ENCODE measurements at regions not wholly inside any gene's neighbourhood (a gene's known extent, or its start where the extent isn't known, plus 50 kb on each side); places are given as distances from the start of the nearest gene placed in this dataset.
"Not testable (repeated sequence)": the region's sequence is repeated elsewhere in the genome, so short reads cannot be mapped to it uniquely, and the experiment has no call there.

GRCh38 chr10:120051671-120052070 lies 159.1 kb downstream of the SEC23IP start:
- no peak overlapping the region for H3K9ac ChIP-seq (ENCODE audit: low read length)
- H3K27ac ChIP-seq (ENCODE audit: low read length): no peak overlapping the region
- no peaks in the 10 kb centered on the region for H3K9me2 ChIP-seq (replicated peaks; ENCODE audit: insufficient read depth, low read length)
- no peaks in the 10 kb centered on the region for H3F3A ChIP-seq (ENCODE audit: insufficient read depth, low read length)
- no peak overlapping the region for H3K4me2 ChIP-seq (ENCODE audit: low read depth, low read length)
- no peak for TF ChIP-seq EZH2 (optimal IDR thresholded peaks at IDR 0.05; ENCODE audit: low read depth, low read length)
- TF ChIP-seq CTCF (IDR thresholded peaks at IDR 0.05; ENCODE audit: low read length): no peak
- TF ChIP-seq EZH2phosphoT487 (IDR thresholded peaks at IDR 0.05; ENCODE audit: low read length): no peak
- H3K27me3 ChIP-seq (replicated peaks; ENCODE audit: insufficient read depth, low read length): no peaks in the 10 kb centered on the region
- H3K4me1 ChIP-seq (ENCODE audit: low read length): no peaks in the 10 kb centered on the region
- no peaks in the 10 kb centered on the region for H3K79me2 ChIP-seq (ENCODE audit: low read length)
- no peaks in the 10 kb centered on the region for H3K36me3 ChIP-seq (replicated peaks; ENCODE audit: insufficient read depth, low read length)
- no peaks in the 10 kb centered on the region for H4K20me1 ChIP-seq (ENCODE audit: insufficient read depth, low read length)
- H2AFZ ChIP-seq (ENCODE audit: low read length): no peak overlapping the region
- no peak for DNase-seq
- no peak overlapping the region for H3K4me3 ChIP-seq (ENCODE audit: low read length)
- no peaks in the 10 kb centered on the region for H3K9me3 ChIP-seq (replicated peaks; ENCODE audit: insufficient read depth, low read length)

GRCh38 chr10:120052964-120053702 lies 160.6 kb downstream of the SEC23IP start:
- no peaks in the 10 kb centered on the region for H3F3A ChIP-seq (ENCODE audit: insufficient read depth, low read length)
- TF ChIP-seq CTCF (IDR thresholded peaks at IDR 0.05; ENCODE audit: low read length) (no peak), EZH2phosphoT487 (IDR thresholded peaks at IDR 0.05; ENCODE audit: low read length) (no peak), EZH2 (optimal IDR thresholded peaks at IDR 0.05; ENCODE audit: low read depth, low read length) (no peak)
- H3K4me1 ChIP-seq (ENCODE audit: low read length): no peaks in the 10 kb centered on the region
- no peak overlapping the region for H3K4me3 ChIP-seq (ENCODE audit: low read length)
- no peak overlapping the region for H3K4me2 ChIP-seq (ENCODE audit: low read depth, low read length)
- DNase-seq: no peak
- no peaks in the 10 kb centered on the region for H3K9me2 ChIP-seq (replicated peaks; ENCODE audit: insufficient read depth, low read length)
- no peaks in the 10 kb centered on the region for H3K27me3 ChIP-seq (replicated peaks; ENCODE audit: insufficient read depth, low read length)
- no peaks in the 10 kb centered on the region for H3K79me2 ChIP-seq (ENCODE audit: low read length)
- no peak overlapping the region for H3K9ac ChIP-seq (ENCODE audit: low read length)
- no peaks in the 10 kb centered on the region for H4K20me1 ChIP-seq (ENCODE audit: insufficient read depth, low read length)
- no peak overlapping the region for H2AFZ ChIP-seq (ENCODE audit: low read length)
- H3K27ac ChIP-seq (ENCODE audit: low read length): no peak overlapping the region
- H3K36me3 ChIP-seq (replicated peaks; ENCODE audit: insufficient read depth, low read length): no peaks in the 10 kb centered on the region
- no peaks in the 10 kb centered on the region for H3K9me3 ChIP-seq (replicated peaks; ENCODE audit: insufficient read depth, low read length)

- not testable (repeated sequence) for H3K4me1 ChIP-seq (ENCODE audit: low read length); H3K4me3 ChIP-seq (ENCODE audit: low read length); DNase-seq; H4K20me1 ChIP-seq (ENCODE audit: insufficient read depth, low read length); H3K27me3 ChIP-seq (replicated peaks; ENCODE audit: insufficient read depth, low read length); H3K36me3 ChIP-seq (replicated peaks; ENCODE audit: insufficient read depth, low read length); H3K27ac ChIP-seq (ENCODE audit: low read length); H3K9me3 ChIP-seq (replicated peaks; ENCODE audit: insufficient read depth, low read length); H3K4me2 ChIP-seq (ENCODE audit: low read depth, low read length); H3K9me2 ChIP-seq (replicated peaks; ENCODE audit: insufficient read depth, low read length); H2AFZ ChIP-seq (ENCODE audit: low read length); H3K79me2 ChIP-seq (ENCODE audit: low read length); H3K9ac ChIP-seq (ENCODE audit: low read length); H3F3A ChIP-seq (ENCODE audit: insufficient read depth, low read length)
Measured at GRCh38 chr10:120059790-120060189, 167.3 kb downstream of the SEC23IP start.

- no peaks in the 10 kb centered on the region for H3K79me2 ChIP-seq (ENCODE audit: low read length)
- no peak overlapping the region for H2AFZ ChIP-seq (ENCODE audit: low read length)
- no peak for DNase-seq
- H3K36me3 ChIP-seq (replicated peaks; ENCODE audit: insufficient read depth, low read length): no peaks in the 10 kb centered on the region
- no peaks in the 10 kb centered on the region for H3K4me1 ChIP-seq (ENCODE audit: low read length)
- no peaks in the 10 kb centered on the region for H3K9me2 ChIP-seq (replicated peaks; ENCODE audit: insufficient read depth, low read length)
- H4K20me1 ChIP-seq (ENCODE audit: insufficient read depth, low read length): no peaks in the 10 kb centered on the region
- no peak overlapping the region for H3K4me2 ChIP-seq (ENCODE audit: low read depth, low read length)
- no peaks in the 10 kb centered on the region for H3F3A ChIP-seq (ENCODE audit: insufficient read depth, low read length)
- TF ChIP-seq CTCF (IDR thresholded peaks at IDR 0.05; ENCODE audit: low read length) (no peak), EZH2 (optimal IDR thresholded peaks at IDR 0.05; ENCODE audit: low read depth, low read length) (no peak), EZH2phosphoT487 (IDR thresholded peaks at IDR 0.05; ENCODE audit: low read length) (no peak)
- no peak overlapping the region for H3K4me3 ChIP-seq (ENCODE audit: low read length)
- H3K9ac ChIP-seq (ENCODE audit: low read length): no peak overlapping the region
- H3K27ac ChIP-seq (ENCODE audit: low read length): no peak overlapping the region
- no peaks in the 10 kb centered on the region for H3K9me3 ChIP-seq (replicated peaks; ENCODE audit: insufficient read depth, low read length)
- H3K27me3 ChIP-seq (replicated peaks; ENCODE audit: insufficient read depth, low read length): no peaks in the 10 kb centered on the region
Measured at GRCh38 chr10:120067427-120067826, 174.9 kb downstream of the SEC23IP start.
